ENCODE measurements at regions not wholly inside any gene's neighbourhood (a gene's known extent, or its start where the extent isn't known, plus 50 kb on each side); places are given as distances from the start of the nearest gene placed in this dataset.

- no peak overlapping the region for H3K27ac ChIP-seq
- H3K4me1 ChIP-seq = no peaks in the 10 kb centered on the region
- H3K4me3 ChIP-seq = no peak overlapping the region
- DNase-seq (ENCODE audit: low read depth in 1 of 2, low spot score in 1 of 2) (no peak), FAIRE-seq (no peak), ATAC-seq (no peak)
- no peak for TF ChIP-seq E2F6 (IDR thresholded peaks at IDR 0.05; ENCODE audit: borderline replicate concordance, low read depth)
- no peak for TF ChIP-seq HOXB13 (CRISPR knock-in tag; IDR thresholded peaks at IDR 0.05; ENCODE audit: low read depth)
- no peak for TF ChIP-seq BHLHE40 (IDR thresholded peaks at IDR 0.05; ENCODE audit: low read depth, low read length)
- TF ChIP-seq EHMT2 (IDR thresholded peaks at IDR 0.05; ENCODE audit: low read depth) = no peak
- no peak overlapping the region for H3K4me2 ChIP-seq
- CTCF ChIA-PET = no interaction called here
- POLR2A ChIA-PET = no interaction called here
- H3K9me3 ChIP-seq = no peaks in the 10 kb centered on the region; the same call in 2 of the 3 replicates
- WGBS (ENCODE audit: missing lambda C conversion rate) = 59% methylated on average over 1 of the region's 1 CpG
Observed at GRCh38 chr3:163548015-163548414, 1530.3 kb downstream of the SI start.

- ATAC-seq (no peak), DNase-seq (ENCODE audit: low read depth in 1 of 2, low spot score in 1 of 2) (no peak), FAIRE-seq (no peak)
- Histone ChIP-seq H3K4me3 (no peak overlapping the region), H3K4me2 (no peak overlapping the region), H3K4me1 (no peaks in the 10 kb centered on the region), H3K9me3 (no peaks in the 10 kb centered on the region), H3K27ac (no peak overlapping the region)
- CTCF ChIA-PET = no interaction called here
- WGBS (ENCODE audit: missing lambda C conversion rate) = 23% methylated on average over 3 of the region's 3 CpGs
- no peak for TF ChIP-seq ELK1 (IDR thresholded peaks at IDR 0.05; ENCODE audit: low read depth, low read length)
- POLR2A ChIA-PET = no interaction called here
Observed at GRCh38 chr3:163547014-163547685, 1531.1 kb downstream of the SI start.

GRCh38 chr3:163543662-163544061 is 1534.6 kb downstream of the SI start:
- DNase-seq (ENCODE audit: low read depth in 1 of 2, low spot score in 1 of 2) = no peak
- Histone ChIP-seq H3K27ac (no peak overlapping the region), H3K9me3 (no peaks in the 10 kb centered on the region), H3K4me1 (no peaks in the 10 kb centered on the region), H3K4me2 (no peak overlapping the region), H3K4me3 (no peak overlapping the region)
- FAIRE-seq = no peak
- ATAC-seq = no peak
- 44% methylated on average over 2 of the region's 2 CpGs for WGBS (ENCODE audit: missing lambda C conversion rate)
- no peak for TF ChIP-seq CBX8 (IDR thresholded peaks at IDR 0.05)
- TF ChIP-seq TFCP2L1 (CRISPR knock-in tag; IDR thresholded peaks at IDR 0.05) = no peak
- TF ChIP-seq KDM1A (IDR thresholded peaks at IDR 0.05; ENCODE audit: low read depth) = no peak
- no peak for TF ChIP-seq FOSL2 (IDR thresholded peaks at IDR 0.05)
- no peak for TF ChIP-seq FOSL2 (CRISPR knock-in tag; IDR thresholded peaks at IDR 0.05)
- no peak for TF ChIP-seq PBX3 (IDR thresholded peaks at IDR 0.05)
- TF ChIP-seq HOXB5 (CRISPR knock-in tag; IDR thresholded peaks at IDR 0.05) = no peak
- TF ChIP-seq EHMT2 (IDR thresholded peaks at IDR 0.05; ENCODE audit: low read depth) = no peak
- no peak for TF ChIP-seq RNF2 (IDR thresholded peaks at IDR 0.05; ENCODE audit: borderline replicate concordance, low read depth)
- no peak for TF ChIP-seq MAX (IDR thresholded peaks at IDR 0.05)
- ChIA-PET CTCF (no interaction called here), POLR2A (no interaction called here)

GRCh38 chr3:163541629-163542028 is 1536.7 kb downstream of the SI start:
- H3K27ac ChIP-seq = no peak overlapping the region
- no peak for TF ChIP-seq HOXB5 (CRISPR knock-in tag; IDR thresholded peaks at IDR 0.05)
- TF ChIP-seq RNF2 (IDR thresholded peaks at IDR 0.05; ENCODE audit: borderline replicate concordance, low read depth) = no peak
- no peak for TF ChIP-seq RCOR1 (IDR thresholded peaks at IDR 0.05; ENCODE audit: low read depth, low read length)
- no peak for TF ChIP-seq SREBF2 (IDR thresholded peaks at IDR 0.05)
- no peak for TF ChIP-seq FOSB (CRISPR knock-in tag; IDR thresholded peaks at IDR 0.05)
- no peak for TF ChIP-seq ZSCAN20 (CRISPR knock-in tag; IDR thresholded peaks at IDR 0.05)
- TF ChIP-seq CHD4 (IDR thresholded peaks at IDR 0.05; ENCODE audit: borderline replicate concordance) = no peak
- TF ChIP-seq NR3C1 (IDR thresholded peaks at IDR 0.05) = no peak
- no peak for TF ChIP-seq JUNB (IDR thresholded peaks at IDR 0.05)
- no peak for TF ChIP-seq CBX8 (IDR thresholded peaks at IDR 0.05)
- no peak for TF ChIP-seq HEYL (CRISPR knock-in tag; IDR thresholded peaks at IDR 0.05)
- no peak for TF ChIP-seq POLR2A (IDR thresholded peaks at IDR 0.05; ENCODE audit: low read length)
- DNase-seq (ENCODE audit: low read depth in 1 of 2, low spot score in 1 of 2) (no peak), ATAC-seq (no peak), FAIRE-seq (no peak)
- H3K4me1 ChIP-seq = no peaks in the 10 kb centered on the region
- H3K4me3 ChIP-seq = no peak overlapping the region
- H3K4me2 ChIP-seq = no peak overlapping the region
- POLR2A ChIA-PET = no interaction called here
- WGBS (ENCODE audit: missing lambda C conversion rate) = 54% methylated on average over 1 of the region's 1 CpG
- no peaks in the 10 kb centered on the region for H3K9me3 ChIP-seq
- CTCF ChIA-PET = no interaction called here

Measured in A549 (cell line).